A204.1 (cell line): ENCODE measurements at regions not wholly inside any gene's neighbourhood (a gene's known extent, or its start where the extent isn't known, plus 50 kb on each side); places are given as distances from the start of the nearest gene placed in this dataset.

Experiments
- FAIRE-seq: peaks from 2 replicates; lab custom pipeline; 2012; peaks lifted over from hg19 to GRCh38; lab: Jason Lieb, UNC

- FAIRE-seq, result no peak
Observed at GRCh38 chr5:6872441-6873160, 159.4 kb downstream of the TENT4A start.

- FAIRE-seq, result no peak
Observed at GRCh38 chr5:6873359-6873758, 160.1 kb downstream of the TENT4A start.

GRCh38 chr5:6875376-6875775, 162.1 kb downstream of the TENT4A start:
- no peak for FAIRE-seq

- FAIRE-seq, result no peak
Observed at GRCh38 chr5:6877986-6878828, 165.0 kb downstream of the TENT4A start.

GRCh38 chr5:6885581-6885980, 172.3 kb downstream of the TENT4A start:
- no peak for FAIRE-seq

- no peak for FAIRE-seq
Observed at GRCh38 chr5:6886866-6887265, 173.6 kb downstream of the TENT4A start.

- no peak for FAIRE-seq
Observed at GRCh38 chr5:6889030-6889429, 175.8 kb downstream of the TENT4A start.

- no peak for FAIRE-seq
Observed at GRCh38 chr5:6899221-6899620, 186.0 kb downstream of the TENT4A start.

GRCh38 chr5:6900247-6901227, 187.3 kb downstream of the TENT4A start:
- no peak for FAIRE-seq

- no peak for FAIRE-seq
Observed at GRCh38 chr5:6902094-6902493, 188.9 kb downstream of the TENT4A start.

- FAIRE-seq, result no peak
Observed at GRCh38 chr5:6902597-6902996, 189.4 kb downstream of the TENT4A start.

- no peak for FAIRE-seq
Observed at GRCh38 chr5:6903934-6904333, 190.7 kb downstream of the TENT4A start.

GRCh38 chr5:6904860-6905259, 191.6 kb downstream of the TENT4A start:
- FAIRE-seq, result no peak

GRCh38 chr5:6905423-6905822, 192.2 kb downstream of the TENT4A start:
- FAIRE-seq, result no peak

- FAIRE-seq, result no peak
Observed at GRCh38 chr5:6905883-6906282, 192.7 kb downstream of the TENT4A start.

GRCh38 chr5:6907320-6907918, 194.2 kb downstream of the TENT4A start:
- no peak for FAIRE-seq

- no peak for FAIRE-seq
Observed at GRCh38 chr5:6909901-6910300, 196.7 kb downstream of the TENT4A start.

- FAIRE-seq, result no peak
Observed at GRCh38 chr5:6910950-6911349, 197.7 kb downstream of the TENT4A start.

GRCh38 chr5:6914347-6914746, 201.1 kb downstream of the TENT4A start:
- FAIRE-seq, result no peak

GRCh38 chr5:6915574-6915973, 202.3 kb downstream of the TENT4A start:
- no peak for FAIRE-seq

GRCh38 chr5:6918255-6918654, 205.0 kb downstream of the TENT4A start:
- FAIRE-seq, result no peak

GRCh38 chr5:6920628-6921256, 207.5 kb downstream of the TENT4A start:
- FAIRE-seq, result no peak
